GM19395 (cell line): ENCODE measurements at regions not wholly inside any gene's neighbourhood (a gene's known extent, or its start where the extent isn't known, plus 50 kb on each side); places are given as distances from the start of the nearest gene placed in this dataset.
"Not testable (repeated sequence)": the region's sequence is repeated elsewhere in the genome, so short reads cannot be mapped to it uniquely, and the experiment has no call there.

ENCODE experiments used
- ATAC-seq: cut with Tn5 transposase; IDR thresholded peaks from one replicate; pipeline ENCODE4 v1.9.1; 2021; ENCODE audit warnings: mild to moderate bottlenecking, moderate library complexity; ENCODE audit not compliant: unreplicated experiment

- ATAC-seq = no peak
Measured at GRCh38 chr9:29999645-30000044, 2384.8 kb upstream of the ACO1 start.

GRCh38 chr9:30010691-30011090 lies 2373.8 kb upstream of the ACO1 start:
- no peak for ATAC-seq

GRCh38 chr9:30012622-30013021 lies 2371.8 kb upstream of the ACO1 start:
- ATAC-seq = no peak

GRCh38 chr9:30015073-30015472 lies 2369.4 kb upstream of the ACO1 start:
- ATAC-seq = no peak

GRCh38 chr9:30020161-30020560 lies 2364.3 kb upstream of the ACO1 start:
- ATAC-seq = no peak

GRCh38 chr9:30035761-30036160 lies 2348.7 kb upstream of the ACO1 start:
- no peak for ATAC-seq

- ATAC-seq = no peak
Measured at GRCh38 chr9:30036558-30036957, 2347.9 kb upstream of the ACO1 start.

- no peak for ATAC-seq
Measured at GRCh38 chr9:30039712-30040111, 2344.7 kb upstream of the ACO1 start.

- no peak for ATAC-seq
Measured at GRCh38 chr9:30048396-30048795, 2336.0 kb upstream of the ACO1 start.

- no peak for ATAC-seq
Measured at GRCh38 chr9:30058463-30058862, 2326.0 kb upstream of the ACO1 start.

GRCh38 chr9:30060976-30061375 lies 2323.5 kb upstream of the ACO1 start:
- no peak for ATAC-seq

GRCh38 chr9:30065888-30066287 lies 2318.6 kb upstream of the ACO1 start:
- no peak for ATAC-seq

GRCh38 chr9:30069236-30069635 lies 2315.2 kb upstream of the ACO1 start:
- not testable (repeated sequence) for ATAC-seq

GRCh38 chr9:30075022-30075421 lies 2309.4 kb upstream of the ACO1 start:
- ATAC-seq = no peak

- ATAC-seq = peak; percentile 93
Measured at GRCh38 chr9:30075451-30076199, 2308.8 kb upstream of the ACO1 start.

GRCh38 chr9:30078195-30078594 lies 2306.2 kb upstream of the ACO1 start:
- no peak for ATAC-seq

- ATAC-seq = no peak
Measured at GRCh38 chr9:30089428-30089827, 2295.0 kb upstream of the ACO1 start.

GRCh38 chr9:30103647-30104394 lies 2280.6 kb upstream of the ACO1 start:
- ATAC-seq = no peak

- ATAC-seq = not testable (repeated sequence)
Measured at GRCh38 chr9:30107134-30107533, 2277.3 kb upstream of the ACO1 start.

- ATAC-seq = no peak
Measured at GRCh38 chr9:30116673-30117217, 2267.7 kb upstream of the ACO1 start.

- ATAC-seq = no peak
Measured at GRCh38 chr9:30120666-30121065, 2263.8 kb upstream of the ACO1 start.

GRCh38 chr9:30121611-30122010 lies 2262.8 kb upstream of the ACO1 start:
- ATAC-seq = no peak
